ENCODE measurements at regions not wholly inside any gene's neighbourhood (a gene's known extent, or its start where the extent isn't known, plus 50 kb on each side); places are given as distances from the start of the nearest gene placed in this dataset.
"Not testable (repeated sequence)": the region's sequence is repeated elsewhere in the genome, so short reads cannot be mapped to it uniquely, and the experiment has no call there.

DNA sequence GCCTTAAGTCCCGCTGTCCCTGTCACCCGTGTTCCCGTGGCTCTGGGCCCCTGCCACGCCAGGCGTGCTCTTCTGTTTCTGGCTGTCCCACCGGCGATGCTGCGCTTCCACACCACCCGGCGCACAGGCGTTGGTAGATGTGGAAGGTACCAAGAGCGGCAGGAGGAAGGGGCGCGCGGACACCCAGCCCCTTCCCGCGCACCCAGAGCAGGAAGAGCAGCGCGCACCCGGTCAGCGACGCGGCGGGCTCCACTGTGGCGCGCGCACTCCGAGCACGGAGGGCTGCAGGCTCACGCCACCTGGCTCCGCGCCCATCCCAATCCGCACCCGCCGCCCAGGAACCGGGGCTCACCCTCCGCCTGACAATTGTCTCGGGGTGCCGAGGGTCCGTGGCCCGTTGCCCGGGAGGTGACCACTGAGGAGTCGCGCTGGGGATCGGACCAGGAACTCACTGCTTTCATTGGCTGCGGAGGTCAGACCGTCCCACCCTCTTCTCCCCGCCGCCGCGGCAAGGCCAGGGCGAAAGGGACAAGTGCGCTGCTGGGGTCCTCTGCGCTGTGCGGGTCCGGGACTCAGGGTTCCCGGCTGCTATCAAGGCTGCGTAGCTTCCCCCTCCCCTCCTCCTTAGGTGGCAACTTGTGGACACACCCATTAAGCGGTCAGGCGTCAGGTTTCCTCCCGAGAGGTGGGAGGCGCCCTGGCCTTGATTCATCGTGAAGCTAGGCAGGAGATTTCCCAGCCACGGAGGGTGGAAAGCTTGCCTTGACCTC lies 121.6 kb upstream of the ZNF92 start:
- peak; percentile 94 for DNase-seq

DNA sequence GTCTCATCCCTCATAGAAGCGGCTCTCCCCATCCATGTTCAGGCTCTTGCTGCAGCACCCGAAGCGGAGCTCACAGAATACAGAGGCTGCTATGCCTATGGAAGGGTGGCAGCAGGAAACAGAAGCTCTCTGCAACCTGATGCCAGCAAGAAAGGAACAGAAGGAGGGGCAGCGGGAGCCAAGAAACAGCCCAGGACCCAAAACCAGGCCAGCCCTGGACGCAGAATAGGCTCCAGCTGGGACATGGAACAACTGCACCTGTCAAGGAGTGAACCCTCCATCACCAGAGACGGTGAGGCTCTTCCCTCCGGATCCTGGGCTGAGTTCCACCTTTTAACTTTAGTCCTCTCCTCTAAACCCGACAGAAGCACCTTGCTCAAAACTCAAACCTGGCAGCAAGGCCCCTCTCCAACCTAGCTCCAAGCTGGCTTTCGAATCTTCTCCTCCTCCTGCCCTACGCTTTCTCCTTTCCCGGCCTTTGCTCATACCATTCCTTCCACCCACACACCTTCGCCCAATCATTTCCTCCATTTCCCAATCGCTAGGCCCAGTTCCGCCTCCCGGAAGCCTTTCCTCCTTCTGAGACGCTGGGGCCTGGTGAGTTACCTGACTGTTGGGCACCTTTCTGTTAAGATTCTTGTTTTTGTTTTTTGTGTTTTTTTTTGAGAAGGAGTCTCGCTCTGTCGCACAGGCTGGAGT lies 122.8 kb upstream of the ZNF92 start:
- DNase-seq, result peak; percentile 50

DNA sequence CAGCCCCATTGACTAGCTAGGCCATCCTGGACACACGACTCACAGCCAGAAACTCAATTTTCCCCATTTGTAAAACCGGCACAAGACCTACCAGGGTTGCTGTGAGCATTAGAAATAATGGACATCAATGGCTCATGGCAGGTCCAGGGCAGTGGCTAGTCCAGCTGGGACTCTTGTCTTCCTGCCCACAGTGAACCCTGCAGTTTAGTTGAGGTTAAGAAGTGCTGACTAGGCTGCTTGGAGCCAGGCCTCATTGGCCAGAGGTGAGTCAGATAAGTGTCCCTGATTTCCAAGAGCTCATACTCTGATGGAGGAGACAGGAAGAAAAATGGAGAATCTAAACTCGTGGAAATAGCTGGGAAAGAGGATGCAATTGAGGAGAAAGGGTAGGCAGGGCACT lies 123.4 kb upstream of the ZNF92 start:
- DNase-seq, result peak; percentile 53

DNA sequence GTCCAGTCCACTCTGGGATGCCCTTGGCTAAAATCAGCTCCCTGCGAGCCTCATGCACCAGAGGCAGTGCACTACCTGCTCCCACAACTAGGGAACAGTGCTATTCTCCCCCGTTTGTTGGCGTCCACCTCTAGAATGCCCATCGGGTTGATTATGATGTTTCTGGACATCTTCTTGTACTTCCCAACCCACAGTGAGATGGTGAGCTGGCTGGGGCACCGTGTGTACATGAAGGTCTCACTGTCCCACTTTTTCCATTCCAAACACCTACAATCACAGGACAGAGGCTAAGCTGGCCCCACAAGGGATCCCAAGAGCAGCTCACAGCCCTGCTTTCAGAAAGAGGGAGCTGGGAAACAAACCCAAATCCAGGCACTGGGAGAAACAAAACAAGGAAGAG lies 126.2 kb upstream of the ZNF92 start:
- DNase-seq, result no peak

DNA sequence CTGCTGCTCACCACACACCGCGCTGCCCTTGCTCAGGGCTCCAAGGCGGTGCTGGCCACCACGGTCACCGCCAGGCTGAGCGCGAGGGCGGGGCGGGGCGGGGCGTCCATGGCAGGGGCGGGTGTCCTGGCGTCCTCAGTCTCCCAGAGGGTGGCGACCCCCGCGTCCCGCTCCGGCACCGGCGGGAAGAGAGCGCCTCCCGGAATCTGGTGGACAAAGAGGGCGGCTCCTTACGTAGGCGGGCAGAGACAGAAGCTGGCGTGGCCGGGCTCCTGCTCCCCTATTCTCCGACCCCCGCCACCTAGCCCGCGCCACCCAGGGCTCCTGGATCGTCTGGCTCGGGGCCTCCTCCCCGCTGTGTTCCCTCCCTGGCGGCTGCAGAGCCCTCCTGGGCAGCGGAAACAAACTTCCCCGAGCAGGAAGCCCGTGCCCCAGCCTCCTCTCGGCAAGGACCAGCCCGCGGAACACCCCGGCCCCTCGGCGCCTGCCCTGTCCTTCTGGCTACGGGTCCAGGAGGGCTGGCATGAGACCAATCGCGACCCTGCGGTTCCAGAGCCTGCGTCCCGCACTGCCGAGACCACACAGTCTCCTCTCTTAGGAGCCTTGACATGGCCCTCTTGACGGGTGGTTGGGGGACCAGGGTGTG lies 133.8 kb upstream of the ZNF92 start:
- peak; percentile 94 for DNase-seq

DNA sequence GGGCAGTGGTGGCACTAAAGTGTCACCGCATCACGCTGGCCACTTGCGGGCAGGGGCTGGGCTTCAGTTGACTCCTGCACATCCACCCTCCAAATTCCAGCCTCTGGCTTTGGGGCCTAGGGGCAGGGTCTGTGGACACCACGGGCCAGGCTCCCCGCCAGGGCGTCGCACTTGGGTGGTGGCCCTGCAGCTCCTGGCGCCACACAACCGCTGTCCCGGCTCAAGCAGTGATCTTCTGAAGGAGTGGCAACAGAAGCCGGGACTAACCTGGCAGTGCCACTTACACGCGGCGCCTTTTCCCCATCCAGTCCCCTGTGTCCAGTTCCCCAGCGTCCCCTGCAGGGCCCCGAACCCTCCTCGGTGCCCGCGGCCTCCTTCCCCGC lies 134.3 kb upstream of the ZNF92 start:
- no peak for DNase-seq

DNA sequence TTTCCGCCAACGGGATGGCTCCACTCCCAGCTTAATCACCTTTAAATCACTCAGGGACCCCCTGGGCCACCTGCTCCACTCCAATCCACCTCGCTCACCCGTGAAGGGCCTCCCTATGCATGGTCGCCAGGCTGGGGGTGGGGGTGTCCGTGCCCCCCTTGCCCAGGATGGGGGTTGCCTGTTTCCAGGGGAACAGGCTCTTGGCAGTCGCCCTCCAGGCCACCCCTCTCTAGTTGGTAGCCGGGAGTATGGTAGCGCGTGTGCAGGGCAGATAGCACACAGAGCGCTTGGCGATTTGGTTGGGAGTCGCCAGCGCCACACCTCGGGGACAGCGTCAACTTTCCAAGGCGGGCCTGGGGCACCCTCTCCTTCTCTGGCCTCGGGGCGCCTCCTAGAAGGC lies 134.9 kb upstream of the ZNF92 start:
- peak; percentile 42 for DNase-seq

DNA sequence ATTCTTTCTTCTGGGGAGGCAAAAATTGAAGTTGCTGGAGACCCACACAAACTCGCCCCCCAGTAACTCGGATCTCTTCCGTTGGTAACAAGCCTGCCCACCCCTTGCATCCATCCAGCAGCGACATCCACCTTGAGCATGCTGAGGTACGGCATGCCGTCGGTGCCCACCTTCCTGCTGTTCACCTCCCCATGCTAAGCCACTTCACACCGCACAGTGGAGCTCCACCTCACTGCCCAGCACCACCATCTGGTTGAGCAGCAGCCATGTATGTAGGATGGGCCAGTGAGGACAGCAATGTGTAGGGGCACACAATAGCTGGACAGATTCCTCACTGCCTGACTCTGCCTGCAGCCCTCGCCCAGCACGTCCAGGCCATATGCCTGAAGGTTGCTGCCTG lies 138.1 kb upstream of the ZNF92 start:
- peak; percentile 40 for DNase-seq

DNA sequence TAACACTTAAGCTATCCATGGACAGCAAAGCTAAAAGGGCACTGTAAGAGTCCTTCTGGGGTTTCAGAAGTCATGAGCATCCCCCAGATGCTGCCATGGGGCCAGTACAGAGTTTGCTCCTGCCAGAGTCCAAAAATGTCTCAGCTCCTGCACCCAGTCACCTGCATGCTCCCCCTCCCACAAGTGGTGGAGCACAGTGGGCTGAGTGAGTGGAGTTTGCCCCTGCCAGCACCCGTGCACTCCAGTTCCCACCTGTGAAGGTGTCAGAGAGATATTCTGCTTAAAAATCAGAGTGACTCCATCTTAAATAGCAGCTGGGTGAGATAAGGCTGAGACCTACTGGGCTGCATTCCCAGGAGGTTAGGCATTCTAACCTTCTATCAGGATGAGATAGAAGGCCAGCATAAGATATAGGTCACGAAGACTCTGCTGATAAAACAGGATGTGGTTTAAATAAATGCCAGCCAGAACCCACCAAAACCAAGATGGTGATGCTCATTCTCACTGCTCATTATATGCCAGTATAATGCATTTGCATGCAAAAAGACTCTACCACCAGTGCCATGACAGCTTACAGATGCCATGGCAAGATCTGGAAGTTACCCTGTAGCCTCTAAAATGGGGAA lies 140.1 kb upstream of the ZNF92 start:
- DNase-seq, result peak; percentile 46

DNA sequence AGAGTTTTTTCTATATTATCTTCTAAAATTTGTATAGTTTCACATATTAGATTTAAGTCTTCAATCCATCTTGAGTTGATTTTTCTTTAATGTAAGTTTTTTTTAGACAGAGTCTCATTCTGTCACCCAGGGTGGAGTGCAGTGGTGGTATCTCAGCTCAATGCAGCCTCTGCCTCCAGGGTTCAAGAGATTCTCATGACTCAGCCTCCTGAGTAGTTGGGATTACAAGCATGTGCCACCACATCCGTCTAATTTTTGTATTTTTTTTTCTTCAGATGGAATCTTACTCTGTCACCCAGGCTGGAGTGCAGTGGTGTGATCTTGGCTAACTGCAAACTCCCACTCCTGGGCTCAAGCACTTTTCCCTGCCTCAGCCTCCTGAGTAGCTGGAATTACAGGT lies 143.4 kb upstream of the ZNF92 start:
- DNase-seq, result no peak

DNA sequence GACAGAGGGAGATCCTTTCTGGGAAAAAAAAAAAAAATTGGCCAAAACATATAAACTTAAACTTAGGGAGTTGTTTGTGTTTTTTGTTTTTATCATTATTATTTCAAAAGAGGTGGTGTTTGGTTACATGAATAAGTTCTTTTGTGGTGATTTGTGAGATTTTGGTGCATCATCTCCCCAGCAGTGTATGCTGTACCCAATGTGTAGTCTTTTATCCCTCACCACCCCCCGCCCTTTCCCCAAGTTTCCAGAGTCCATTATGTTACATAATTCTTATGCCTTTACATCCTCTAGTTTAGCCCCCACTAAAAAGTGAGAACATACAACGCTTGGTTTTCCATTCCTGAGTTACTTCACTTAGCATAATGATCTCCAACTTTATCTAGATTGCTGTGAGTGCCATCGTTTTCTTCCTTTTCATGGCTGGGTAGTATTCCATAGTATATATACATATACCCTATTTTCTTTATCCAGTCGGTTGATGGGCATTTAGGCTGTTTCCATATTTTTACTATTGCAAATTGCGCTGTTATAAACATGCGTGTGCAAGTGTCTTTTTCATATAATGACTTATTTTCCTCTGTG lies 148.1 kb upstream of the ZNF92 start:
- DNase-seq, result no peak

DNA sequence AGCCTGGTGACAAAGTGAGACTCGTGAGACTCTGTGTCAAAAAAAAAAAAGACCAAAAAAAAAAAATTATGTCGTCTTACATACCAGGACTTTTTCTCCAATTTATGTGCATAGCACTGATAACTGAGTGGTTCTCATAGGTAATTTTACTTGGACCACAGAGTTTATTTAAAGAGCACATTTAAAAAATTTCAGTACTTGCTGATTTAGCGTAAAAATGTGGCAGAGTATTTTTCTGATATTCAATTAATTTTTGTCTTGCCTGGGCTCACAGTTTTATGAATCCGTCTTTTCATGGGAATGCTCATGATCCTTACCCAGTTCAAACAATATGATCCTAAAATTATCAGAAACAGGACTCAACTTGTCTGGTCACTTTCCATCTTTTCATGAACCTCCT lies 151.0 kb upstream of the ZNF92 start:
- DNase-seq, result no peak

DNA sequence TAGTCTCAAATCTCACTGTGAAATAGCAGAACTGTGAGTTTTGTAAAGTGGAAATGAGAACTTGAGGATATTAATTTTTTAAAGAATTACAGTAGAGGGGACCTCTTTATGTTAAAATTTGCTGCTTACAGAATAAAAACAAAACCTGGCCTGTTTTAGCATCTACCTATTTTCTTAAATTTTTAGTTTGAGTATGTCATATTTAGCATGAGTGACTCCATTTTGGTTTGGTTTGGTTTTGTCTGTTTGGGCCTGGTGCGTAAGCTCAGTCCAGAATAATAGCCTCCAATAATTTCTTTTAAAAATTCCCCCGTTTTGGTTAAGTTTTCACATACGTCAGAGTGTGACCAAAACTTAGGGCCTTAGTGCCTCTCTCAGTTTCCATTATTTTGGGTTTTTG lies 152.0 kb upstream of the ZNF92 start:
- no peak for DNase-seq

DNA sequence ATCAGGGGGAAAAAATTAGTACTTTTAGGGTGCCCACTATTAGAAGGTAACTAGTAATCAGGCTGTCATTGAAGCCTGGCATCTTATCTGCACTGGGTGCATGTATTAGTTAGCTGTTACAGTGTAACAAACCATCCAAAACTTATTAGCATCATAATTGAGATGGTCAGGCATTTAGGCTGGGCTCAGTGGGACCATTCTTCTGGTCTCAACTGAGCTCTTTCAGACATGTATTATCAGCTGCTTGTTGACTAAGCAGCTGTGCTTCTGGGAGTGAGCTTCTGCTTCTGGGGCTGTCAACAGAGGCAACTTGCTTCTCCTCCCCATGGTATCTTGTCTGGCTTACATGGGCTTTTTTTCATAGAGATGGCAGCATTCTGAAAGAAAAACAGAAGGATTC lies 154.0 kb upstream of the ZNF92 start:
- DNase-seq, result no peak

DNA sequence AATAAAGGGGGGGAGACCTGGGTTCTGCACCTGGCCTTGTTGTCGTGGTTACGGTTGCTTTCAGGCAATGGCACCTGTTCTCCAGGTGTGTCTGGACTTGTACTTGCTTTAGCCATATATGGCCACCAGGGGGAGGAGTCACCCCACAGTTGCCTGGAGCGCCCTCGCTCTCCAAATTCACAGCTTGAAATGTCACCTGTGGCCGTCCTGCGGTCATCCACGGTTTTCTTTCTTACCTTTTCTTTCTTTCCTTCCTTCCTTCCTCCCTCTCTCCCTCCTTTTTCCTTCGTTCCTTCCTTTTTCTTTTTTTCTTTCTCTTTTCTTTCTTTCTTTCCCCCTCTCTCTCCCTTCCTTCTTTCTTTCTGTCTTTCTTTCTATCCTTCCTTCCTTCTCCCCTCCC lies 157.2 kb upstream of the ZNF92 start:
- DNase-seq, result peak; percentile 70

DNA sequence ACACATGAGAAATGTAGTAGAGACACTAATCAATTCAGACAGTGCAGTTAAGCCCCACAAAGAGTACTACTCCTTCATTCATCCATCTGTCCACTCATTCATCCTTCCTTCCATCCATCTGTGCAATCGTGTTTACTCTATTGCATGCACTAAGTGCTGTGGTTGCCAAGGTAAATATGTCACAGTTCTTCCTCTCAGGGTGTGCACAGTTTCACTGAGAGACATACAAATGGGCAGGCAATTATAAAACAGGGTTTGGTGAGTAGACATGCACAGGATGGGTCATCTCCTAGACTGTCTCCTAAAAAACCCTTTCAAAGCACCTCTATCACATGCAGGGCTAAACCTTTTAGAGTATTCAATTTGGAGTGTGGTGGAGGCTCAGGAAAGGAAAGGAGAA lies 160.4 kb upstream of the ZNF92 start:
- peak; percentile 4 for DNase-seq

DNA sequence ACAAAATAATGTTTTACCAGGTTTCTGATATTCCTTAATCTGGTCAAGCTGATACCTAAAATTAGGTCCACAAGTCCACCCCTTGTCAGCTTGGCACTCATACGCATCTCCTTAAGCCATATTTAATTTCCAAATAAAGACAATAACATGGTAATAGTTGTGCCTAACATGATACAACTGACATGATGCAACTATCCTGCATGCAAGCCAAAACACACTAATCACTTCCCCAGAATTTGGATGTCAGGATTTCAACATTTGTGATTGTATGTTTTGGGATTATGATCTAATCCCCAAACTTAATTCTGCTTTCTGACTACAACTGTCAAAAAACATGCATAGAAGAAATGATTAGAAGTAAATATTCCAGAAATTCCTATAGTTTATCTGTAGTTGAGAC lies 174.4 kb upstream of the ZNF92 start:
- DNase-seq, result not testable (repeated sequence)

DNA sequence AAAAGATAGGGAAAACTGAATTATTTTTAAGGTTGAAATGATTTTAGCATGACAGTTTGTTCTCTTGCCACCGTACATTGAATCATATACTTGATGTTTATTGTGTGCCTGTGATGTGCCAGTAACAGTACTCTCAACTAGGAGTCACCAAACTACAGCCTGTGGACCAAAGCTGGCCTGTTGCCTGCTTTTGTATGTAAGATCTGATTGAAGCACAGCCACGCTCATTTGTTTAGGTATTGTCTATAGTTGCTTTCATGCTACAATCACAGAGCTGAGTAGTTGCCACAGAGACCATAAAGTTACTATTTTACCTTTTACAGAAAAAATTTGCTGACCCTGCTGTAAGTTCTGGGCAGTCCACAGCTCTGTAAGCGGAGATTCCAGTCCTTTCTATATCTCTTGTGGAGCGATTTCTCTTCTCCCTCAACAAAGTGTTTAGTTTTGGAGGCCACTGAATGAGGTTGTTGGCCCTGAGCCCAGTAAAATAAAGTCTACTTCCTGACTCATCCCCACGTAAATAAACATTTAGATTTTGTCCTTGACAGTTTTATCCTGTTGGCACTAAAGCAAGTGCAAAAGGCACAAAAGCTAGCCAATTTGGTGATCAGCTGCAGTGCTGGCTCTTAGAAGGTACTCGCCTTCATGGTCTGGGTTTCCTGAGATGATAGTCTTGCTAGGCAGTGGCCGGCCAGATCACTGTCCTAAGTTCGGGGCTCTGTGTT lies 180.2 kb upstream of the ZNF92 start:
- DNase-seq, result not testable (repeated sequence)

DNA sequence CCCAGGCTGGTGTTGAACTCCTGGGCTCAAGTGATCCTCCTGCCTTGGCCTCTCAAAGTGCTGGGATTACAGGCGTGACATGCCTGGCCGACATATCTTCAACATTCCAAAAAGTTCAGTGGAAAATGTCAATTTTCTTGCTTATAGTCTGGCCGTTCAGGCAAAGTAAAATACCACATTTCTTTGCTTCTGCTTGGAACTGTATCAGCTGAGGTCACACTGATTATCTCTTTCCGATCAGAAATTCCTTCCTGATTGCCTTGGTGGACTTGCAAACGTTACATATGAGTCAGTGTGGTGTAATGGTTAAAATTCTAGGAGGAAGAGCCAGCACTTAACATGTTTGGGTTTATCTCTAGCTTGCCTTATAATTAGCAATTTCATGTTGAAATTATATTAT lies 170.6 kb upstream of the ERV3-1 start:
- DNase-seq, result not testable (repeated sequence)

DNA sequence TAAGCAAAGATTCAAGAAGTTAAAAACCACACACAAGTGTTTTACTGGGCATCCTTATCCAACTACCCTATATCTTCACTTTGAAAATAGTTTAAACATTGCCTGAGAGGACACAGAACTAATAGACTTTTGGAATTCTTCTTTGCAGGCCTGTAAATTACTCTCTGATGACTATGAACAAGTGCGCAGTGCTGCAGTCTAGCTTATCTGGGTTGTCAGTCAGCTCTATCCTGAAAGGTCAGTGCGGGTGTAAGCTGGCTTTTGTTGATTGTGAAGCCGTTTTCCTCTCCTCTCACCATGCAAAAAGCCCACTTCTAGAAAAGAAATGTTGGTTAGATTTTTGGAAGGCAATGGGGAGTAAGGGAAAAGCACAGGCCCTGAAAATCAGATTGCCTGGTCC lies 143.6 kb upstream of the ERV3-1 start:
- not testable (repeated sequence) for DNase-seq

DNA sequence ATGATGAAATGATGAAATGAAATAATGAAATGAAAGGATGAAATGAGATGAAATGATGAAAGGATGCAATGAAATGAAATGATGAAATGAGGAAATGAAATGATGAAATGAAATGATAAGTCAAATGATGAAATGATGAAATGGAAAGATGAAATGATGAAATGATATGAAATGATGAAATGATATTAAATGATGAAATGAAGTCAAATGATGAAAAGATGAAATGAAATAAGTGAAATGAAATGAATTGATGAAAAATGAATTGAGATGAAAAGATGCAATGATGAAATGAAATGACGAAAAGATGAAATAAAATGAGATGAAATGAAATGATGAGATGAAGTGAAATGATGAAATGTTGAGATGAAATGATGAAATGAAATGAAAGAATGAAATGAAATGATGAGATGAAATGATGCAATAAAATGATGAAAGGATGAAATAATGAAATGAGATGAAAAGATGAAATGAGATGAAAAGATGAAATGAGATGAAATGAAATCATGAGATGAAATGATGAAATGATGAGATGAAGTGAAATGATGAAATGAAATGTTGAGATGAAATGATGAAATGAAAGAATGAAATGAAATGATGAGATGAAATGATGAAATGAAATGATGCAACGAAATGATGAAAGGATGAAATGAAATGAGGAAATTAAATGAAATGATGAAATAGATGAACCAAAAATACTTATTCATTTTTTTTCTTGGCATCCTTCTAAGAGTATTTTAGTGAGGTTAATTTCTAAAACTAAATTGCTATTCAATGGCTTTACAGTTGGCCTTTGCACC lies 139.8 kb upstream of the ERV3-1 start:
- DNase-seq, result not testable (repeated sequence)

DNA sequence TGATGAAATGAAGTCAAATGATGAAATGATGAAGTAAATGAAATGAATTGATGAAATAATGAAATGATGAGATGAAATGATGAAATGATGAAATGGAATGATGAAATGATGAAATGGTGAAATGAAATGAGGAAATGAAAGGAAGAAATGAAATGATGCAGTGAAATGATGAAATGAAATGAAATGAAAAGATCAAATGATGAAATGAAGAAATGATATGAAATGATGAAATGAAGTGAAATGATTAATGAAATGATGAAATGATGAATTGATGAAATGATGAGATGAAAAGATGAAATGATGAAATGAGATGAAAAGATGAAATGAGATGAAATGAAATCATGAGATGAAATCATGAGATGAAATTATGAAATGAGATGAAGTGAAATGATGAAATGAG lies 139.2 kb upstream of the ERV3-1 start:
- DNase-seq, result not testable (repeated sequence)
